ENCODE measurements at regions not wholly inside any gene's neighbourhood (a gene's known extent, or its start where the extent isn't known, plus 50 kb on each side); places are given as distances from the start of the nearest gene placed in this dataset.

GRCh38 chr7:41416208-41416595, 286.7 kb downstream of the INHBA start:
- WGBS = 55% methylated on average over 3 of the region's 3 CpGs
- no peaks in the 10 kb centered on the region for H3K9me3 ChIP-seq
- no peaks in the 10 kb centered on the region for H3K27me3 ChIP-seq
- H3K4me1 ChIP-seq = no peaks in the 10 kb centered on the region
- H3K27ac ChIP-seq = no peak overlapping the region
- no peaks in the 10 kb centered on the region for H3K36me3 ChIP-seq
- no peak for DNase-seq (ENCODE audit: low spot score in 2 of 2)
- H3K4me3 ChIP-seq = no peak overlapping the region
- no peak for TF ChIP-seq CTCF (IDR thresholded peaks at IDR 0.05)
- no peak for TF ChIP-seq EP300 (IDR thresholded peaks at IDR 0.05)
- no peak for TF ChIP-seq POLR2AphosphoS5 (IDR thresholded peaks at IDR 0.05)
- TF ChIP-seq POLR2A (IDR thresholded peaks at IDR 0.05) = no peak

- Histone ChIP-seq H3K4me1 (no peaks in the 10 kb centered on the region), H3K9me3 (no peaks in the 10 kb centered on the region), H3K36me3 (no peaks in the 10 kb centered on the region), H3K27ac (no peak overlapping the region), H3K4me3 (no peak overlapping the region), H3K27me3 (no peaks in the 10 kb centered on the region)
- TF ChIP-seq POLR2AphosphoS5 (IDR thresholded peaks at IDR 0.05) (no peak), CTCF (IDR thresholded peaks at IDR 0.05) (no peak), EP300 (IDR thresholded peaks at IDR 0.05) (no peak), POLR2A (IDR thresholded peaks at IDR 0.05) (no peak)
- 58% methylated on average over 5 of the region's 5 CpGs for WGBS
- DNase-seq (ENCODE audit: low spot score in 2 of 2) = no peak
Observed at GRCh38 chr7:41415471-41416207, 287.3 kb downstream of the INHBA start.

- Histone ChIP-seq H3K27ac (no peak overlapping the region), H3K9me3 (no peaks in the 10 kb centered on the region), H3K4me3 (no peak overlapping the region), H3K36me3 (no peaks in the 10 kb centered on the region), H3K27me3 (no peaks in the 10 kb centered on the region), H3K4me1 (no peaks in the 10 kb centered on the region)
- no peak for DNase-seq (ENCODE audit: low spot score in 2 of 2)
- TF ChIP-seq CTCF (IDR thresholded peaks at IDR 0.05) (no peak), POLR2AphosphoS5 (IDR thresholded peaks at IDR 0.05) (no peak), POLR2A (IDR thresholded peaks at IDR 0.05) (no peak), EP300 (IDR thresholded peaks at IDR 0.05) (no peak)
- WGBS = 67% methylated on average over 4 of the region's 4 CpGs
Observed at GRCh38 chr7:41415051-41415450, 287.8 kb downstream of the INHBA start.

- Histone ChIP-seq H3K36me3 (no peaks in the 10 kb centered on the region), H3K27ac (no peak overlapping the region), H3K9me3 (no peaks in the 10 kb centered on the region), H3K4me1 (no peaks in the 10 kb centered on the region), H3K4me3 (no peak overlapping the region), H3K27me3 (no peaks in the 10 kb centered on the region)
- DNase-seq (ENCODE audit: low spot score in 2 of 2) = no peak
- WGBS = 73% methylated on average over 3 of the region's 3 CpGs
- no peak for TF ChIP-seq POLR2A (IDR thresholded peaks at IDR 0.05)
- no peak for TF ChIP-seq EP300 (IDR thresholded peaks at IDR 0.05)
- TF ChIP-seq POLR2AphosphoS5 (IDR thresholded peaks at IDR 0.05) = no peak
- no peak for TF ChIP-seq CTCF (IDR thresholded peaks at IDR 0.05)
Observed at GRCh38 chr7:41404375-41405074, 298.4 kb downstream of the INHBA start.

GRCh38 chr7:41403291-41403690, 299.6 kb downstream of the INHBA start:
- no peak overlapping the region for H3K27ac ChIP-seq
- H3K27me3 ChIP-seq = no peaks in the 10 kb centered on the region
- 57% methylated on average over 2 of the region's 2 CpGs for WGBS

More at GRCh38 chr7:41403291-41403690, 299.6 kb downstream of the INHBA start:
- TF ChIP-seq POLR2A (IDR thresholded peaks at IDR 0.05) (no peak), CTCF (IDR thresholded peaks at IDR 0.05) (no peak), EP300 (IDR thresholded peaks at IDR 0.05) (no peak), POLR2AphosphoS5 (IDR thresholded peaks at IDR 0.05) (no peak)
- Histone ChIP-seq H3K4me3 (no peak overlapping the region), H3K36me3 (no peaks in the 10 kb centered on the region), H3K9me3 (no peaks in the 10 kb centered on the region), H3K4me1 (no peaks in the 10 kb centered on the region)
- no peak for DNase-seq (ENCODE audit: low spot score in 2 of 2)

Measured in suprapubic skin (tissue), 4 donors.